SK-N-SH (cell line): ENCODE measurements at regions not wholly inside any gene's neighbourhood (a gene's known extent, or its start where the extent isn't known, plus 50 kb on each side); places are given as distances from the start of the nearest gene placed in this dataset.

Experiments
- CTCF ChIA-PET: fragments of 300-600, 350-600 bp; formaldehyde crosslinking; extraction: SDS; loops from one replicate; lab custom pipeline; 2021; lab: Yijun Ruan, JAX
- POLR2A ChIA-PET: fragments of 350-600 bp; sonication (Branson Sonifier 250); formaldehyde crosslinking; extraction: SDS; loops from one replicate; lab custom pipeline; 2020; ENCODE audit warnings: antibody characterized with exemption, inconsistent platforms; lab: Yijun Ruan, JAX
- DNase-seq: peaks from one replicate; pipeline ENCODE4 v3.0.0; 2012
- H2AFZ ChIP-seq: fragments of 200-600 bp; sonication (generic); 2 replicates; pipeline ENCODE4 v1.8.1; 2016; ENCODE audit warnings: antibody characterized with exemption, mild to moderate bottlenecking, low read depth
- H3F3A ChIP-seq: fragments of 200-600 bp; sonication (generic); replicated peaks from 2 replicates; pipeline ENCODE3; 2016; ENCODE audit warnings: antibody characterized with exemption, mild to moderate bottlenecking; ENCODE audit not compliant: insufficient read depth
- H3K27ac ChIP-seq, 2 experiments: fragments of 200-500 bp in 1 of 2; fragments of 200-600 bp in 1 of 2; sonication (Bioruptor generic) in 1 of 2; sonication (generic), shearing (Covaris generic) in 1 of 2; 2 replicates each; pipeline versions ENCODE4 v1.5.1 to v1.6.1; 2014 to 2016; ENCODE audit warnings: low read depth in 2 of 2, inconsistent platforms in 1 of 2, low read length in 1 of 2, mild to moderate bottlenecking in 1 of 2, mixed read lengths in 1 of 2
- H3K27me3 ChIP-seq: fragments of 200-600 bp; sonication (generic), shearing (Covaris generic); 2 replicates; pipeline ENCODE4 v1.6.1; 2016; ENCODE audit warnings: mixed run types; ENCODE audit not compliant: insufficient read depth
- H3K36me3 ChIP-seq, 2 experiments: fragments of 200-500 bp in 1 of 2; fragments of 200-600 bp in 1 of 2; sonication (Bioruptor generic) in 1 of 2; sonication (generic) in 1 of 2; replicated peaks in 1 of 2; 2 replicates each; pipeline versions ENCODE3 to v1.5.1; 2014 to 2016; ENCODE audit warnings: low read length in 1 of 2, mild to moderate bottlenecking in 1 of 2; ENCODE audit not compliant: insufficient read depth in 2 of 2, control insufficient read depth in 1 of 2
- H3K4me1 ChIP-seq, 2 experiments: fragments of 200-500 bp in 1 of 2; fragments of 200-600 bp in 1 of 2; sonication (Bioruptor generic) in 1 of 2; sonication (generic), shearing (Covaris generic) in 1 of 2; 2 replicates each; pipeline versions ENCODE4 v1.5.1 to v1.6.1; 2014 to 2016; ENCODE audit warnings: low read depth in 1 of 2, low read length in 1 of 2, mixed run types in 1 of 2; ENCODE audit not compliant: insufficient read depth in 2 of 2, control insufficient read depth in 1 of 2
- H3K4me2 ChIP-seq: fragments of 200-600 bp; sonication (generic), shearing (Covaris generic); 2 replicates; pipeline ENCODE4 v1.6.1; 2017; ENCODE audit warnings: mixed run types
- H3K4me3 ChIP-seq, 2 experiments: fragments of 200-500 bp in 1 of 2; fragments of 200-600 bp in 1 of 2; sonication (Bioruptor generic) in 1 of 2; sonication (generic), shearing (Covaris generic) in 1 of 2; 2 replicates each; pipeline versions ENCODE4 v1.5.1 to v1.8.1; 2014 to 2016; ENCODE audit warnings: low read depth in 2 of 2, inconsistent platforms in 1 of 2, low read length in 1 of 2, mild to moderate bottlenecking in 1 of 2, mixed read lengths in 1 of 2, moderate library complexity in 1 of 2
- H3K79me2 ChIP-seq: fragments of 200-600 bp; sonication (generic); 2 replicates; pipeline ENCODE4 v1.8.1; 2017; ENCODE audit warnings: mild to moderate bottlenecking; ENCODE audit not compliant: insufficient read depth
- H3K9ac ChIP-seq: fragments of 200-600 bp; sonication (generic); 2 replicates; pipeline ENCODE4 v1.6.1; 2017; ENCODE audit warnings: mixed run types
- H3K9me2 ChIP-seq: fragments of 200-600 bp; sonication (generic); 2 replicates; pipeline ENCODE4 v1.6.1; 2017; ENCODE audit warnings: mixed run types
- H3K9me3 ChIP-seq: fragments of 200-600 bp; sonication (generic); 2 replicates; pipeline ENCODE4 v1.6.1; 2017; ENCODE audit warnings: mixed run types, mild to moderate bottlenecking, moderate library complexity
- H4K20me1 ChIP-seq: fragments of 200-600 bp; sonication (generic); 2 replicates; pipeline ENCODE4 v1.6.1; 2017; ENCODE audit warnings: mild to moderate bottlenecking, mixed run types; ENCODE audit not compliant: insufficient read depth
- CHD2 ChIP-seq: fragments of 150-350 bp; IDR thresholded peaks from 2 replicates; pipeline ENCODE4 v1.6.1; 2018; ENCODE audit warnings: low read length; ENCODE audit not compliant: partially characterized antibody
- ELF1 ChIP-seq: IDR thresholded peaks from 2 replicates; pipeline ENCODE4 v1.4.0; 2012
- FOXJ3 ChIP-seq: sonication (generic); formaldehyde crosslinking; IDR thresholded peaks from 2 replicates; pipeline ENCODE4 v1.5.1; 2020; ENCODE audit warnings: mild to moderate bottlenecking, missing genetic modification reagents
- FOXM1 ChIP-seq: IDR thresholded peaks from 2 replicates; pipeline ENCODE4 v1.4.0; 2012; ENCODE audit warnings: low read depth, mild to moderate bottlenecking
- GABPA ChIP-seq: IDR thresholded peaks from 2 replicates; pipeline ENCODE4 v1.4.0; 2012; ENCODE audit warnings: low read depth, mild to moderate bottlenecking
- MEF2A ChIP-seq: IDR thresholded peaks from 2 replicates; pipeline ENCODE4 v1.4.0; 2012; ENCODE audit warnings: low read depth, borderline replicate concordance
- NRF1 ChIP-seq: IDR thresholded peaks from 2 replicates; pipeline ENCODE4 v1.6.1; 2012; ENCODE audit warnings: low read depth, mild to moderate bottlenecking, low read length
- SIN3A ChIP-seq: IDR thresholded peaks from 2 replicates; pipeline ENCODE4 v1.6.1; 2012; ENCODE audit warnings: low read depth, mild to moderate bottlenecking, low read length, moderate library complexity, borderline replicate concordance
- SMC3 ChIP-seq: IDR thresholded peaks from 2 replicates; pipeline ENCODE4 v1.6.1; 2012; ENCODE audit warnings: low read depth, low read length, improper control_type of control experiment
- TCF12 ChIP-seq: IDR thresholded peaks from 2 replicates; pipeline ENCODE4 v1.4.0; 2012
- YY1 ChIP-seq: IDR thresholded peaks from 2 replicates; pipeline ENCODE4 v1.4.0; 2012; ENCODE audit warnings: low read depth, mild to moderate bottlenecking
- WGBS: methylation state at CpG from one replicate; pipeline ENCODE4 v1.1.6; 2017; ENCODE audit warnings: low lambda C conversion rate; 5-methylcytosine and 5-hydroxymethylcytosine counted together
- TF ChIP-seq, protein P1 (sequence below): fragments of 150-350 bp; IDR thresholded peaks from 2 replicates; pipeline ENCODE4 v1.6.1; 2017; ENCODE audit warnings: antibody characterized with exemption, low read length, low read depth, borderline replicate concordance
- TF ChIP-seq, protein P2 (sequence below): IDR thresholded peaks from 2 replicates; pipeline ENCODE4; 2012
- TF ChIP-seq, protein P3 (sequence below): IDR thresholded peaks from 2 replicates; pipeline ENCODE4 v1.6.1; 2012; ENCODE audit warnings: mild to moderate bottlenecking, low read depth, low read length, moderate library complexity
- TF ChIP-seq, protein P4 (sequence below): fragments of 150-350 bp; IDR thresholded peaks from 2 replicates; pipeline ENCODE4 v1.6.1; 2016; ENCODE audit warnings: mild to moderate bottlenecking, low read depth, low read length
- TF ChIP-seq, protein P5 (sequence below): fragments of 200-600 bp; sonication (generic); IDR thresholded peaks from 2 replicates; pipeline ENCODE4 v1.6.1; 2017; ENCODE audit warnings: antibody characterized with exemption, mild to moderate bottlenecking, moderate library complexity

DNA sequence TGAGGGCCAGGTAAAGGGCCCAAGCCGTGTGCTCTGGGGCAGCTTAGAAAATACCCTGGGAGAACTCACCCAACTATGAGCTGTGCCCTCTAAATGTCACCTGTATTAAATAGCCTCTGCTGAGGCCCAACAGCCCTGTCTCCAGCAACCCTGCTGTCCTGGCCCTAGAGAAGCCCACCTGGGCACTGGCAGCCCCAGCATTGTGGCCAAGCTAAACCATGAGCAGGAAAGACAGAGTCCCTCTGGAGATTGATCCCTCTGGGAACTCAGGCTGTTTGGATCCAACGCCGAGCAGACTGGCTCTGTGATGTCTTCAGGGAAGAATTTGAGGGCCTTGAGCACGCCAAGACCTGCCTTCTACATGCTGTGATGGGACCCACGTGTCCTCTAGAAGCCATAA, 126.5 kb downstream of the TTC32 start:
- no peaks in the 10 kb centered on the region for H3K36me3 ChIP-seq
- WGBS = 54% methylated on average over 5 of the region's 5 CpGs
- peaks cover 23% of the 10 kb centered on the region; the same call in 1 of the 2 replicates for H3K27me3 ChIP-seq
- no peak overlapping the region for H2AFZ ChIP-seq
- POLR2A ChIA-PET = no interaction called here
- H3K4me2 ChIP-seq = no peak overlapping the region
- no peak overlapping the region for H3K4me3 ChIP-seq
- H3K79me2 ChIP-seq = no peaks in the 10 kb centered on the region
- CTCF ChIA-PET = no interaction called here
- no peak for TF ChIP-seq GABPA
- no peak for TF ChIP-seq SIN3A
- TF ChIP-seq YY1 = no peak
- TF ChIP-seq, protein P1, sequence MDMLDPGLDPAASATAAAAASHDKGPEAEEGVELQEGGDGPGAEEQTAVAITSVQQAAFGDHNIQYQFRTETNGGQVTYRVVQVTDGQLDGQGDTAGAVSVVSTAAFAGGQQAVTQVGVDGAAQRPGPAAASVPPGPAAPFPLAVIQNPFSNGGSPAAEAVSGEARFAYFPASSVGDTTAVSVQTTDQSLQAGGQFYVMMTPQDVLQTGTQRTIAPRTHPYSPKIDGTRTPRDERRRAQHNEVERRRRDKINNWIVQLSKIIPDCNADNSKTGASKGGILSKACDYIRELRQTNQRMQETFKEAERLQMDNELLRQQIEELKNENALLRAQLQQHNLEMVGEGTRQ = no peak
- TF ChIP-seq, protein P2, sequence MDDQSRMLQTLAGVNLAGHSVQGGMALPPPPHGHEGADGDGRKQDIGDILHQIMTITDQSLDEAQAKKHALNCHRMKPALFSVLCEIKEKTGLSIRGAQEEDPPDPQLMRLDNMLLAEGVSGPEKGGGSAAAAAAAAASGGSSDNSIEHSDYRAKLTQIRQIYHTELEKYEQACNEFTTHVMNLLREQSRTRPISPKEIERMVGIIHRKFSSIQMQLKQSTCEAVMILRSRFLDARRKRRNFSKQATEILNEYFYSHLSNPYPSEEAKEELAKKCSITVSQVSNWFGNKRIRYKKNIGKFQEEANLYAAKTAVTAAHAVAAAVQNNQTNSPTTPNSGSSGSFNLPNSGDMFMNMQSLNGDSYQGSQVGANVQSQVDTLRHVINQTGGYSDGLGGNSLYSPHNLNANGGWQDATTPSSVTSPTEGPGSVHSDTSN = no peak
- TF ChIP-seq NRF1 = no peak
- TF ChIP-seq, protein P3, sequence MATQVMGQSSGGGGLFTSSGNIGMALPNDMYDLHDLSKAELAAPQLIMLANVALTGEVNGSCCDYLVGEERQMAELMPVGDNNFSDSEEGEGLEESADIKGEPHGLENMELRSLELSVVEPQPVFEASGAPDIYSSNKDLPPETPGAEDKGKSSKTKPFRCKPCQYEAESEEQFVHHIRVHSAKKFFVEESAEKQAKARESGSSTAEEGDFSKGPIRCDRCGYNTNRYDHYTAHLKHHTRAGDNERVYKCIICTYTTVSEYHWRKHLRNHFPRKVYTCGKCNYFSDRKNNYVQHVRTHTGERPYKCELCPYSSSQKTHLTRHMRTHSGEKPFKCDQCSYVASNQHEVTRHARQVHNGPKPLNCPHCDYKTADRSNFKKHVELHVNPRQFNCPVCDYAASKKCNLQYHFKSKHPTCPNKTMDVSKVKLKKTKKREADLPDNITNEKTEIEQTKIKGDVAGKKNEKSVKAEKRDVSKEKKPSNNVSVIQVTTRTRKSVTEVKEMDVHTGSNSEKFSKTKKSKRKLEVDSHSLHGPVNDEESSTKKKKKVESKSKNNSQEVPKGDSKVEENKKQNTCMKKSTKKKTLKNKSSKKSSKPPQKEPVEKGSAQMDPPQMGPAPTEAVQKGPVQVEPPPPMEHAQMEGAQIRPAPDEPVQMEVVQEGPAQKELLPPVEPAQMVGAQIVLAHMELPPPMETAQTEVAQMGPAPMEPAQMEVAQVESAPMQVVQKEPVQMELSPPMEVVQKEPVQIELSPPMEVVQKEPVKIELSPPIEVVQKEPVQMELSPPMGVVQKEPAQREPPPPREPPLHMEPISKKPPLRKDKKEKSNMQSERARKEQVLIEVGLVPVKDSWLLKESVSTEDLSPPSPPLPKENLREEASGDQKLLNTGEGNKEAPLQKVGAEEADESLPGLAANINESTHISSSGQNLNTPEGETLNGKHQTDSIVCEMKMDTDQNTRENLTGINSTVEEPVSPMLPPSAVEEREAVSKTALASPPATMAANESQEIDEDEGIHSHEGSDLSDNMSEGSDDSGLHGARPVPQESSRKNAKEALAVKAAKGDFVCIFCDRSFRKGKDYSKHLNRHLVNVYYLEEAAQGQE = no peak
- TF ChIP-seq FOXJ3 (CRISPR knock-in tag) = no peak
- TF ChIP-seq MEF2A = no peak
- no peak for TF ChIP-seq ELF1
- H3K9me3 ChIP-seq = no peaks in the 10 kb centered on the region
- H3K9me2 ChIP-seq = no peaks in the 10 kb centered on the region
- H3K9ac ChIP-seq = no peak overlapping the region
- H4K20me1 ChIP-seq = no peaks in the 10 kb centered on the region
- H3K4me1 ChIP-seq = no peaks in the 10 kb centered on the region
- no peak for DNase-seq
- H3F3A ChIP-seq = no peaks in the 10 kb centered on the region
- no peak overlapping the region for H3K27ac ChIP-seq

DNA sequence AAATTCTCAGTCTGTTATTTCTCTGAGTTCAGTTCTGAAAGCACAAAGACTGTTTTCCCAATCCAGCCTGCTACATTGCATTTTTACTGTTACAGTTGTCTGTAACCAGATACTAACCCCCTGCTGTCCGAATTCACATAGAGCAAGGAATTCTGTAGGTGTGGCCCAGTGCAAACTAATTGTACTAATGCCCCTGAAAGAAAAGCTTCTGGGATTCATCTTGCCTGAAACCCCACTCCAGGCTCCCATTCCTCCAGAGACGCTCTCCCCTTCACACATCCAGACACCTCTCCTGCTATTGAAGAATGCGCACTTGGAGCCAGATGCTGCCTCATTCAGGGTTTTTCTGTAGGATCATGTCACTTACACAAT, 127.0 kb downstream of the TTC32 start:
- WGBS = 61% methylated on average over 3 of the region's 3 CpGs
- Histone ChIP-seq H3K36me3 (no peaks in the 10 kb centered on the region), H3K27ac (no peak overlapping the region), H3F3A (no peaks in the 10 kb centered on the region), H3K9me2 (no peaks in the 10 kb centered on the region), H3K4me3 (no peak overlapping the region), H3K27me3 (peaks cover 18% of the 10 kb centered on the region; the same call in 1 of the 2 replicates), H3K9ac (no peak overlapping the region)
- POLR2A ChIA-PET = no interaction called here
- TF ChIP-seq, protein P4, sequence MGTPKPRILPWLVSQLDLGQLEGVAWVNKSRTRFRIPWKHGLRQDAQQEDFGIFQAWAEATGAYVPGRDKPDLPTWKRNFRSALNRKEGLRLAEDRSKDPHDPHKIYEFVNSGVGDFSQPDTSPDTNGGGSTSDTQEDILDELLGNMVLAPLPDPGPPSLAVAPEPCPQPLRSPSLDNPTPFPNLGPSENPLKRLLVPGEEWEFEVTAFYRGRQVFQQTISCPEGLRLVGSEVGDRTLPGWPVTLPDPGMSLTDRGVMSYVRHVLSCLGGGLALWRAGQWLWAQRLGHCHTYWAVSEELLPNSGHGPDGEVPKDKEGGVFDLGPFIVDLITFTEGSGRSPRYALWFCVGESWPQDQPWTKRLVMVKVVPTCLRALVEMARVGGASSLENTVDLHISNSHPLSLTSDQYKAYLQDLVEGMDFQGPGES = no peak
- no peak for TF ChIP-seq CHD2
- TF ChIP-seq, protein P5, sequence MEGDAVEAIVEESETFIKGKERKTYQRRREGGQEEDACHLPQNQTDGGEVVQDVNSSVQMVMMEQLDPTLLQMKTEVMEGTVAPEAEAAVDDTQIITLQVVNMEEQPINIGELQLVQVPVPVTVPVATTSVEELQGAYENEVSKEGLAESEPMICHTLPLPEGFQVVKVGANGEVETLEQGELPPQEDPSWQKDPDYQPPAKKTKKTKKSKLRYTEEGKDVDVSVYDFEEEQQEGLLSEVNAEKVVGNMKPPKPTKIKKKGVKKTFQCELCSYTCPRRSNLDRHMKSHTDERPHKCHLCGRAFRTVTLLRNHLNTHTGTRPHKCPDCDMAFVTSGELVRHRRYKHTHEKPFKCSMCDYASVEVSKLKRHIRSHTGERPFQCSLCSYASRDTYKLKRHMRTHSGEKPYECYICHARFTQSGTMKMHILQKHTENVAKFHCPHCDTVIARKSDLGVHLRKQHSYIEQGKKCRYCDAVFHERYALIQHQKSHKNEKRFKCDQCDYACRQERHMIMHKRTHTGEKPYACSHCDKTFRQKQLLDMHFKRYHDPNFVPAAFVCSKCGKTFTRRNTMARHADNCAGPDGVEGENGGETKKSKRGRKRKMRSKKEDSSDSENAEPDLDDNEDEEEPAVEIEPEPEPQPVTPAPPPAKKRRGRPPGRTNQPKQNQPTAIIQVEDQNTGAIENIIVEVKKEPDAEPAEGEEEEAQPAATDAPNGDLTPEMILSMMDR = no peak
- no peak for TF ChIP-seq SIN3A
- no peak for TF ChIP-seq SMC3
- TF ChIP-seq TCF12 = no peak
- no peak for TF ChIP-seq FOXM1
- TF ChIP-seq GABPA = no peak
- no peak for TF ChIP-seq YY1
- TF ChIP-seq, protein P2 = no peak
- TF ChIP-seq, all 33 proteins: peak for 0
- Histone ChIP-seq H2AFZ (no peak overlapping the region), H4K20me1 (no peaks in the 10 kb centered on the region), H3K4me2 (no peak overlapping the region), H3K79me2 (no peaks in the 10 kb centered on the region), H3K9me3 (no peaks in the 10 kb centered on the region), H3K4me1 (no peaks in the 10 kb centered on the region)
- CTCF ChIA-PET = no interaction called here
- DNase-seq = no peak
